ENCODE measurements at regions not wholly inside any gene's neighbourhood (a gene's known extent, or its start where the extent isn't known, plus 50 kb on each side); places are given as distances from the start of the nearest gene placed in this dataset.

DNA sequence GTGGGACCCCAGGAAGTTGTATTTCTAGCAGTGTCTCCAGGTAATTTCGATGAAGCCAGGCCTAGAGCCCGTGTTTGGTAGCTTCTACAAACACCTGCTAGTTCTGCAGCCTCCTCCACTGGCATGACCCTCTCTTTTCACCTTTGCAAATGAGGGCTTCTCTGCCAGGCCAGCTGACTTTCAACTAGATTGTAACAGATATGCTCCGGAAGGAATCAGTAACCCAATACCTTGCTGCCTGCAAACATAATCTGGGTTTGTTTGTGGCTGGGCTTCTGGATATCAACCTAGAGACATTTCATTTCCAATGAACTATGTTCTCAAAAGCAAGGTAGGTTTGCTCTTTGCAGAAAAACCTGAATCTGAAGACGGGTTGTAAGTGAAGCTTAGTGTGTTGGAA lies 354.8 kb downstream of the DMRT2 start:
- TF ChIP-seq, protein P1, sequence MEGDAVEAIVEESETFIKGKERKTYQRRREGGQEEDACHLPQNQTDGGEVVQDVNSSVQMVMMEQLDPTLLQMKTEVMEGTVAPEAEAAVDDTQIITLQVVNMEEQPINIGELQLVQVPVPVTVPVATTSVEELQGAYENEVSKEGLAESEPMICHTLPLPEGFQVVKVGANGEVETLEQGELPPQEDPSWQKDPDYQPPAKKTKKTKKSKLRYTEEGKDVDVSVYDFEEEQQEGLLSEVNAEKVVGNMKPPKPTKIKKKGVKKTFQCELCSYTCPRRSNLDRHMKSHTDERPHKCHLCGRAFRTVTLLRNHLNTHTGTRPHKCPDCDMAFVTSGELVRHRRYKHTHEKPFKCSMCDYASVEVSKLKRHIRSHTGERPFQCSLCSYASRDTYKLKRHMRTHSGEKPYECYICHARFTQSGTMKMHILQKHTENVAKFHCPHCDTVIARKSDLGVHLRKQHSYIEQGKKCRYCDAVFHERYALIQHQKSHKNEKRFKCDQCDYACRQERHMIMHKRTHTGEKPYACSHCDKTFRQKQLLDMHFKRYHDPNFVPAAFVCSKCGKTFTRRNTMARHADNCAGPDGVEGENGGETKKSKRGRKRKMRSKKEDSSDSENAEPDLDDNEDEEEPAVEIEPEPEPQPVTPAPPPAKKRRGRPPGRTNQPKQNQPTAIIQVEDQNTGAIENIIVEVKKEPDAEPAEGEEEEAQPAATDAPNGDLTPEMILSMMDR (IDR thresholded peaks at IDR 0.05 in 2 of 3, conservative IDR thresholded peaks at IDR 0.05 in 1 of 3; ENCODE audit: borderline replicate concordance in 1 of 3, insufficient read depth in 1 of 3, low read depth in 2 of 3, low read length in 2 of 3): no peak
- TF ChIP-seq TCF7L2 (IDR thresholded peaks at IDR 0.05; ENCODE audit: borderline replicate concordance, extremely low read depth, insufficient read depth, insufficient read length): no peak
- TF ChIP-seq, protein P2, sequence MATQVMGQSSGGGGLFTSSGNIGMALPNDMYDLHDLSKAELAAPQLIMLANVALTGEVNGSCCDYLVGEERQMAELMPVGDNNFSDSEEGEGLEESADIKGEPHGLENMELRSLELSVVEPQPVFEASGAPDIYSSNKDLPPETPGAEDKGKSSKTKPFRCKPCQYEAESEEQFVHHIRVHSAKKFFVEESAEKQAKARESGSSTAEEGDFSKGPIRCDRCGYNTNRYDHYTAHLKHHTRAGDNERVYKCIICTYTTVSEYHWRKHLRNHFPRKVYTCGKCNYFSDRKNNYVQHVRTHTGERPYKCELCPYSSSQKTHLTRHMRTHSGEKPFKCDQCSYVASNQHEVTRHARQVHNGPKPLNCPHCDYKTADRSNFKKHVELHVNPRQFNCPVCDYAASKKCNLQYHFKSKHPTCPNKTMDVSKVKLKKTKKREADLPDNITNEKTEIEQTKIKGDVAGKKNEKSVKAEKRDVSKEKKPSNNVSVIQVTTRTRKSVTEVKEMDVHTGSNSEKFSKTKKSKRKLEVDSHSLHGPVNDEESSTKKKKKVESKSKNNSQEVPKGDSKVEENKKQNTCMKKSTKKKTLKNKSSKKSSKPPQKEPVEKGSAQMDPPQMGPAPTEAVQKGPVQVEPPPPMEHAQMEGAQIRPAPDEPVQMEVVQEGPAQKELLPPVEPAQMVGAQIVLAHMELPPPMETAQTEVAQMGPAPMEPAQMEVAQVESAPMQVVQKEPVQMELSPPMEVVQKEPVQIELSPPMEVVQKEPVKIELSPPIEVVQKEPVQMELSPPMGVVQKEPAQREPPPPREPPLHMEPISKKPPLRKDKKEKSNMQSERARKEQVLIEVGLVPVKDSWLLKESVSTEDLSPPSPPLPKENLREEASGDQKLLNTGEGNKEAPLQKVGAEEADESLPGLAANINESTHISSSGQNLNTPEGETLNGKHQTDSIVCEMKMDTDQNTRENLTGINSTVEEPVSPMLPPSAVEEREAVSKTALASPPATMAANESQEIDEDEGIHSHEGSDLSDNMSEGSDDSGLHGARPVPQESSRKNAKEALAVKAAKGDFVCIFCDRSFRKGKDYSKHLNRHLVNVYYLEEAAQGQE (IDR thresholded peaks at IDR 0.05; ENCODE audit: low read depth): no peak
- TF ChIP-seq, protein P3, sequence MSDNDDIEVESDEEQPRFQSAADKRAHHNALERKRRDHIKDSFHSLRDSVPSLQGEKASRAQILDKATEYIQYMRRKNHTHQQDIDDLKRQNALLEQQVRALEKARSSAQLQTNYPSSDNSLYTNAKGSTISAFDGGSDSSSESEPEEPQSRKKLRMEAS (IDR thresholded peaks at IDR 0.05): no peak
- no peak for TF ChIP-seq POLR2A (IDR thresholded peaks at IDR 0.05; ENCODE audit: borderline replicate concordance, extremely low read depth, insufficient read depth, insufficient read length)
- no peak for TF ChIP-seq RAD21 (IDR thresholded peaks at IDR 0.05; ENCODE audit: low read depth)
- no peak for TF ChIP-seq POLR2AphosphoS5 (IDR thresholded peaks at IDR 0.05; ENCODE audit: low read depth, low read length)
- TF ChIP-seq ZFX (IDR thresholded peaks at IDR 0.05): no peak
- no peak for TF ChIP-seq EZH2 (IDR thresholded peaks at IDR 0.05)
- TF ChIP-seq EZH2phosphoT487 (IDR thresholded peaks at IDR 0.05; ENCODE audit: borderline replicate concordance): no peak
- no peak for TF ChIP-seq SP1 (IDR thresholded peaks at IDR 0.05; ENCODE audit: low read depth)
- no peak for TF ChIP-seq SRF (IDR thresholded peaks at IDR 0.05; ENCODE audit: low read depth)

Data from HCT116 (cell line).